Left ventricle myocardium inferior (tissue), 1 donor: ENCODE measurements at regions not wholly inside any gene's neighbourhood (a gene's known extent, or its start where the extent isn't known, plus 50 kb on each side); places are given as distances from the start of the nearest gene placed in this dataset.
A peak's percentile ranks its signal among the peaks of the same experiment; 100 is the strongest.

Experiments
- DNase-seq: peaks from one replicate; pipeline ENCODE4 v3.0.0-alpha.2; 2020
- H3K27ac ChIP-seq: fragments of 200-600 bp; replicated peaks from 2 replicates; pipeline ENCODE4 v1.8.0; 2021
- H3K27me3 ChIP-seq: fragments of 200-600 bp; 2 replicates; pipeline ENCODE4 v1.8.0; 2021; ENCODE audit warnings: low read depth
- H3K36me3 ChIP-seq: fragments of 200-600 bp; 2 replicates; pipeline ENCODE4 v1.8.0; 2021
- H3K4me1 ChIP-seq: fragments of 200-600 bp; 2 replicates; pipeline ENCODE4 v1.8.0; 2021
- H3K4me3 ChIP-seq: fragments of 200-600 bp; 2 replicates; pipeline ENCODE4 v1.8.0; 2021; ENCODE audit warnings: mild to moderate bottlenecking, moderate library complexity
- H3K9me3 ChIP-seq: fragments of 200-600 bp; replicated peaks from 2 replicates; pipeline ENCODE4 v1.8.0; 2021
- intact Hi-C: fragments of 100-400 bp; cut with micrococcal nuclease; formaldehyde crosslinking; loops from one replicate; pipeline ENCODE4 v1.11.0; 2022
- TF ChIP-seq, protein P1 (sequence below): fragments of 200-600 bp; IDR thresholded peaks from 2 replicates; pipeline ENCODE4 v1.8.0; 2021; ENCODE audit warnings: antibody characterized with exemption, mild to moderate bottlenecking, borderline replicate concordance
- donor health status: DM: no; HTN: yes; CAD: no; lungs with severe emphysema.

DNA sequence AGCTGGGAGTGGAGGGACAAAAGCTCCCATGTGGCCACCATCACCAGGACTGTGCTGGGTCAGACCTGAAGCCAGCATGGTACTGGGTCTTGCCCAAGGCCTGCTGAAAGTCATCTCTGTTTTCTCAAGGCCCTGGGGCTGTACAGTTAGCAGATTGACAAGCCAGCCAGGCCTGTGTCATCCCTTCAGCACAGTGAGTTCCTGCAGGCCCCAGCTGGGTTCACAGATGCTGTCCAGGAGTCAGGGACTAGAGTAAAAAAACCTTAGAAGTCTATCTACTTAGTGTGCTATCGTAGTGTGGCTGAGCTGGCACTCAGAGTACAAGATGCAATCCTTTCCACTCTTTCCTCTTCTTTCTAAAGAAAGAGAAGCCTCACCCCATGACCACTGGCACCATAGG is 246.0 kb upstream of the NAALADL2 start:
- intact Hi-C loops: no loop called here
- Histone ChIP-seq H3K27me3 (no peaks in the 10 kb centered on the region), H3K36me3 (no peaks in the 10 kb centered on the region), H3K9me3 (peaks cover 11% of the 10 kb centered on the region), H3K4me1 (no peaks in the 10 kb centered on the region), H3K4me3 (no peak overlapping the region), H3K27ac (no peak overlapping the region)
- TF ChIP-seq, protein P1, sequence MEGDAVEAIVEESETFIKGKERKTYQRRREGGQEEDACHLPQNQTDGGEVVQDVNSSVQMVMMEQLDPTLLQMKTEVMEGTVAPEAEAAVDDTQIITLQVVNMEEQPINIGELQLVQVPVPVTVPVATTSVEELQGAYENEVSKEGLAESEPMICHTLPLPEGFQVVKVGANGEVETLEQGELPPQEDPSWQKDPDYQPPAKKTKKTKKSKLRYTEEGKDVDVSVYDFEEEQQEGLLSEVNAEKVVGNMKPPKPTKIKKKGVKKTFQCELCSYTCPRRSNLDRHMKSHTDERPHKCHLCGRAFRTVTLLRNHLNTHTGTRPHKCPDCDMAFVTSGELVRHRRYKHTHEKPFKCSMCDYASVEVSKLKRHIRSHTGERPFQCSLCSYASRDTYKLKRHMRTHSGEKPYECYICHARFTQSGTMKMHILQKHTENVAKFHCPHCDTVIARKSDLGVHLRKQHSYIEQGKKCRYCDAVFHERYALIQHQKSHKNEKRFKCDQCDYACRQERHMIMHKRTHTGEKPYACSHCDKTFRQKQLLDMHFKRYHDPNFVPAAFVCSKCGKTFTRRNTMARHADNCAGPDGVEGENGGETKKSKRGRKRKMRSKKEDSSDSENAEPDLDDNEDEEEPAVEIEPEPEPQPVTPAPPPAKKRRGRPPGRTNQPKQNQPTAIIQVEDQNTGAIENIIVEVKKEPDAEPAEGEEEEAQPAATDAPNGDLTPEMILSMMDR: no peak
- DNase-seq: no peak

DNA sequence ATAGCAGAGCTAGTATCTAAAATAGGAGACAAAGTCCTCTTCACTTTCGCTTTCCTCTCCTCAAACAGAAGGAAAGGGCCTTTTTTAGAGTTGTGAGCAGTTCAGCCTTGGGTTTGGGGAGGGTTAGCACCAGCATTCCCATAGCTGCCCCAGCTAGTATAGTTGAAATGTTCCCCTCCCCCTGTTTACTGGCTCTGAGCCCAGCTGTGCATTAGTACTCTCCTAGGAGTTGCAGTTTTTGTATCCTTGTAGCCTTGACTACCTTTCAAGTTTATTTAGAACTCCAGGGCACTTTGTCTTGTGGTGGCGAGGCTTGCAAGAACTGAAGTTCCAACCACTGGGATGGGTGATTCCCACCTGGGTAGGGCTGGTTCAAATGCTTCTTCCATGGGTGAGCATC is 245.1 kb upstream of the NAALADL2 start:
- DNase-seq: no peak
- no peak overlapping the region for H3K27ac ChIP-seq
- peaks cover 11% of the 10 kb centered on the region for H3K9me3 ChIP-seq
- TF ChIP-seq, protein P1: no peak
- intact Hi-C loops: no loop called here
- H3K36me3 ChIP-seq: no peaks in the 10 kb centered on the region
- no peak overlapping the region for H3K4me3 ChIP-seq
- H3K4me1 ChIP-seq: no peaks in the 10 kb centered on the region
- no peaks in the 10 kb centered on the region for H3K27me3 ChIP-seq

DNA sequence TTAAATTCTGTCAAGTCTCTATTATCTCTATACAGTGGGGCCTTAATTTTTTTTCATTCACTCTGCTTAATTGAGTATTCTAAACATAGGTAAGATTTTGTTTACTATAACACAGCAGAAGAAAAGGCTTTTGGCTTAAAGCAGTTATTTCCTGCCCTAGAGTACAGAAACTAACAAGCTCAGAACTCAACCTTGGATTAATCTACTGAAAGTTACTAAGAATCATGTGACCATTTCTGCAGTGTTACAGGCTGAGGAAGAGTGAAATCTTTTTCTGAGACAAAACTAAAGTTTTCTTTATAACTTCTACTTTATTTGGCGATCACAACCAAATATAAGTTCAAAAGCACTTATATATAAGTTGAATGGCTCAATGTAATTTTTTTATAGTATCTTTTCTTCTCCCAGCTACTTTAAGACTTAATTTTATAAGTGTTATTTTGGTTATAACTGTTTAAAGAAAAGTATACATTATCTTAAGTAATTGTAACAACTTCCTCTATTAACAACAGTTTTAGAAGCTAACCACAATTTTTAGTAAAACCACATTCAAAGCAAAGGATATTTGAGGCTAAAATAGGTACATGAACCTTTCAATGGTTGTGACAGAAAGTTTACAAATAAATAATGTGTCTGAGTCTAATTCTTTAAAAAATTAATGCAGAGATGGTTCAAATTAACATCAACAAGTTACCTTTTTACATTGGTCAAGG is 240.6 kb upstream of the NAALADL2 start:
- Histone ChIP-seq H3K4me1 (peaks cover 3% of the 10 kb centered on the region), H3K27ac (no peak overlapping the region), H3K36me3 (no peaks in the 10 kb centered on the region), H3K27me3 (no peaks in the 10 kb centered on the region), H3K9me3 (no peaks in the 10 kb centered on the region), H3K4me3 (no peak overlapping the region)
- intact Hi-C loops: no loop called here
- DNase-seq: no peak
- TF ChIP-seq, protein P1: no peak

DNA sequence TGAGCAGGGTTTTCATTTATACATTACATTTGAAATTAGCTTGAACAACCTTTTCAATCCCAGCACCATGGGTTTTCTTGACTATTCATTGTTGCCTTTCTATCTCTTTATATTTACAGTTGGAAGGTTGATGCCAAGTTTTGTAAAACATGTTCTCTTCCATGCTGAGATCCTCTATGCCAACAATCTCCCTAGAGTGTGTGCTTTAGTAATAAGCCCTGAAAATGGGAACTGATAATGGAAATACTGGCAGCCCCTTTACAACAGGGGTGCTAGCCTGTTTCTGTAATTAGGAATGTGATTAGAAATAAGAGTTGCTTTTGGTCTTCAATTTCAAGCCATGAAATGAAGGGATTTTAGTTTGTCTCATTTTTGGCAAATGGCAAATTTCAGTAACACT is 239.9 kb upstream of the NAALADL2 start:
- H3K4me3 ChIP-seq: no peak overlapping the region
- no peak overlapping the region for H3K27ac ChIP-seq
- H3K27me3 ChIP-seq: no peaks in the 10 kb centered on the region
- no peak for DNase-seq
- TF ChIP-seq, protein P1: no peak
- H3K36me3 ChIP-seq: no peaks in the 10 kb centered on the region
- H3K4me1 ChIP-seq: peaks cover 3% of the 10 kb centered on the region
- H3K9me3 ChIP-seq: no peaks in the 10 kb centered on the region
- intact Hi-C loops: no loop called here

DNA sequence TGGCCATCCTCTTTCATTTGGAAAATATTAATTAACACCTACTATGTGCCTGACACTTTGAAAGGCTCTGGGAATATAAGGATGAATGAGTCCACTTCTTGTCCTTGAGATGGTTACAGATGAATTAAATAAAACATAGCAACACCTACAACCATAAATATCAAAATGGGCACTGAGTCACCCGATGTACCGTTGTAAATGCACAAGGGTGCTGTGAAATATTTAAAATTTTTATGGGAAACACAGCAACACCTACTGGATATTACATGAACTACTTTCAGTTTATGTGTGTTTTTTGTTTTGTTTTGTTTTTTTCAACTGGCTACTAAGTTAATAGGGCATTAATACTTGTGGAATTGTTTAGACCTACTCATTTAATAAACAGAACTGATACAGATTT is 239.0 kb upstream of the NAALADL2 start:
- no peaks in the 10 kb centered on the region for H3K27me3 ChIP-seq
- no peak for DNase-seq
- TF ChIP-seq, protein P1: peak; percentile 36
- intact Hi-C loops: no loop called here
- H3K4me1 ChIP-seq: peaks cover 3% of the 10 kb centered on the region
- H3K36me3 ChIP-seq: no peaks in the 10 kb centered on the region
- no peak overlapping the region for H3K4me3 ChIP-seq
- H3K9me3 ChIP-seq: no peaks in the 10 kb centered on the region
- H3K27ac ChIP-seq: no peak overlapping the region
